Tibial nerve (tissue), 4 donors: ENCODE measurements at regions not wholly inside any gene's neighbourhood (a gene's known extent, or its start where the extent isn't known, plus 50 kb on each side); places are given as distances from the start of the nearest gene placed in this dataset.
"Not testable (repeated sequence)": the region's sequence is repeated elsewhere in the genome, so short reads cannot be mapped to it uniquely, and the experiment has no call there.

Source experiments
- DNase-seq, 2 donors: peaks; one replicate each; pipeline ENCODE4 v3.0.0-alpha.2; 2019; ENCODE audit warnings: low spot score in 2 of 2
- H3K27ac ChIP-seq, 4 donors: fragments of 200-600 bp; sonication (generic) in 3 of 4; one replicate each; pipeline ENCODE4 v1.5.1; 2017 to 2019; ENCODE audit warnings: mild to moderate bottlenecking in 1 of 4
- H3K27me3 ChIP-seq, 2 donors: fragments of 200-600 bp; sonication (generic) in 1 of 2; one replicate each; pipeline versions ENCODE4 v1.5.1 to v1.6.0; 2017 to 2019
- H3K36me3 ChIP-seq, 3 donors: fragments of 200-600 bp; sonication (generic); one replicate each; pipeline ENCODE4 v1.5.1; 2018 to 2019
- H3K4me1 ChIP-seq, 4 donors: fragments of 200-600 bp; sonication (generic) in 3 of 4; one replicate each; pipeline ENCODE4 v1.5.1; 2017 to 2019
- H3K4me3 ChIP-seq, 4 donors: fragments of 200-600 bp; sonication (generic) in 3 of 4; one replicate each; pipeline ENCODE4 v1.5.1; 2017 to 2019; ENCODE audit warnings: mild to moderate bottlenecking in 1 of 4, moderate library complexity in 1 of 4
- H3K9me3 ChIP-seq, 4 donors: fragments of 200-600 bp; sonication (generic) in 3 of 4; one replicate each; pipeline ENCODE4 v1.5.1; 2017 to 2019
- CTCF ChIP-seq, 5 experiments: fragments of 200-600 bp in 3 of 5; fragments of 450-650 bp in 2 of 5; sonication (generic) in 3 of 5; IDR thresholded peaks; one replicate each; pipeline ENCODE4 v1.5.1; 2016 to 2019; ENCODE audit warnings: antibody characterized with exemption in 5 of 5, mild to moderate bottlenecking in 3 of 5, moderate library complexity in 2 of 5
- EP300 ChIP-seq, 2 donors: sonication (generic); formaldehyde crosslinking; IDR thresholded peaks; one replicate each; pipeline ENCODE4 v1.6.1; 2017; ENCODE audit warnings: antibody characterized with exemption in 2 of 2, mild to moderate bottlenecking in 1 of 2
- POLR2A ChIP-seq, 2 donors: fragments of 450-650 bp; IDR thresholded peaks; one replicate each; pipeline ENCODE4 v1.6.1; 2017; ENCODE audit warnings: antibody characterized with exemption in 2 of 2, mild to moderate bottlenecking in 2 of 2, moderate library complexity in 2 of 2
- WGBS, 2 donors: methylation state at CpG; one replicate each; pipeline ENCODE4 v1.1.5; 2018; 5-methylcytosine and 5-hydroxymethylcytosine counted together

DNA sequence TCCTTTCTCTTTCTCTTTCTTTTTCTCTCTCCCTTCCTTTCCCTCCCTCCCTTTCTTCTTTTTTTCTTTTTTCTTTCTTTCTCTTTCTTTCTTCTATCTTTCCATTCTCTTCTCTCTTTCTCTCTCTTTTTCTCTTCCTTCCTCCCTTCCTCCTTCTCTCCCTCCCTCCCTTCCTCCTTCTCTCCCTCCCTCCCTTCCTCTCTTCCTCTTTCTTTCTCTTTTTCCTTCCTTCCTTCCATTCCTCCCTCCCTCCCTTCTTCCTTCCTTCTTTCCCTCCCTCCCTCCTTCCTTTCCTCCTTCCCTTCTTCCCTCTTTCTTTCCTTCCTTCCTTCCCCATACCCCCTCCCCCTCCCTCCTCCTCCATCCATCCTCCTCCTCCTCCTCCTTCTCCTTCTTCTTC, 243.3 kb upstream of the CTNND2 start:
- H3K4me1 ChIP-seq, result no peaks in the 10 kb centered on the region
- H3K4me3 ChIP-seq, result no peak overlapping the region
- no peak overlapping the region for H3K27ac ChIP-seq
- DNase-seq, result no peak
- no peak for TF ChIP-seq EP300 (IDR thresholded peaks at IDR 0.05)
- TF ChIP-seq CTCF (IDR thresholded peaks at IDR 0.05), result no peak
- no peak for TF ChIP-seq POLR2A (IDR thresholded peaks at IDR 0.05)
- no peaks in the 10 kb centered on the region for H3K36me3 ChIP-seq
- peaks cover 0 to 14% (median 0%) of the 10 kb centered on the region in 4 donors for H3K9me3 ChIP-seq
- no peaks in the 10 kb centered on the region for H3K27me3 ChIP-seq

- no peaks in the 10 kb centered on the region for H3K27me3 ChIP-seq
- no peak for TF ChIP-seq CTCF (IDR thresholded peaks at IDR 0.05)
- no peak for TF ChIP-seq EP300 (IDR thresholded peaks at IDR 0.05)
- no peak for TF ChIP-seq POLR2A (IDR thresholded peaks at IDR 0.05)
- no peaks in the 10 kb centered on the region for H3K9me3 ChIP-seq
- H3K4me3 ChIP-seq, result no peak overlapping the region
- no peak overlapping the region for H3K27ac ChIP-seq
- H3K36me3 ChIP-seq, result no peaks in the 10 kb centered on the region
- no peaks in the 10 kb centered on the region for H3K4me1 ChIP-seq
- no peak for DNase-seq
- 41 to 42% methylated on average over 2 of the region's 2 CpGs for WGBS, 2 donors
These were observed 237.2 kb upstream of the CTNND2 start for GRCh38 chr5:12141496-12141895.

DNA sequence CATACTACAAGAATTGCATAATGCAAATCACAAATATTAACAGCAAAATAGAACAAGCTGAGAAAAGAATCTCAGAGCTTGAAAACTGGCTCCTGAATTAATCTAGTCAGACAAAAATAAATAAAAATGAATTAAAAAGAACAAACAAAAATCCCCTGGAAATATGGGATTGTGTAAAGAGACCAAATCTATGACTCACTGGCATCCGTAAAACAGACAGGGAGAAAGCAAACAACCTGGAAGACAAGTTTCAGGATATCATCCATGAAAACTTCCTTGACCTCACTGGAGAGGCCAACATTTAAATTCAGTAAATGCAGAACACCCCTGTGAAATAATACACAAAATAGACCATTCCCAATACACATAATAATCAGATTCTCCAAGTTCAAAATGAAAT, 229.3 kb upstream of the CTNND2 start:
- no peak for DNase-seq
- 0 to 50% methylated on average over 1 of the region's 1 CpG for WGBS, 2 donors
- no peak for TF ChIP-seq CTCF (IDR thresholded peaks at IDR 0.05)
- no peak for TF ChIP-seq EP300 (IDR thresholded peaks at IDR 0.05)
- no peak for TF ChIP-seq POLR2A (IDR thresholded peaks at IDR 0.05)
- peaks cover 0 to 24% (median 0%) of the 10 kb centered on the region in 4 donors for H3K9me3 ChIP-seq
- H3K4me3 ChIP-seq, result no peak overlapping the region
- no peaks in the 10 kb centered on the region for H3K27me3 ChIP-seq
- no peaks in the 10 kb centered on the region for H3K36me3 ChIP-seq
- no peaks in the 10 kb centered on the region for H3K4me1 ChIP-seq
- no peak overlapping the region for H3K27ac ChIP-seq

DNA sequence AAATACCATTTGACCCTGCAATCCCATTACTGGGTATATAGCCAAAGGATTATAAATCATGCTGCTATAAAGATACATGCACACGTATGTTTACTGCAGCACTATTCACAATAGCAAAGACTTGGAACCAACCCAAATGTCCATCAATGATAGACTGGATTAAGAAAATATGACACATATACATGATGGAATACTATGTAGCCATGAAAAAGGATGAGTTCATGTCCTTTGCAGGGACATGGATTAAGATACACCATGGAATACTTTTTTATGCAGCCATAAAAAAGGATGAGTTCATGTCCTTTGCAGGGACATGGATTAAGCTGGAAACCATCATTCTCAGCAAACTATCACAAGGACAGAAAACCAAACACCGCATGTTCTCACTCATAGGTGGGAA, 226.8 kb upstream of the CTNND2 start:
- WGBS, 2 donors, result 87 to 100% methylated on average over 2 of the region's 2 CpGs

DNA sequence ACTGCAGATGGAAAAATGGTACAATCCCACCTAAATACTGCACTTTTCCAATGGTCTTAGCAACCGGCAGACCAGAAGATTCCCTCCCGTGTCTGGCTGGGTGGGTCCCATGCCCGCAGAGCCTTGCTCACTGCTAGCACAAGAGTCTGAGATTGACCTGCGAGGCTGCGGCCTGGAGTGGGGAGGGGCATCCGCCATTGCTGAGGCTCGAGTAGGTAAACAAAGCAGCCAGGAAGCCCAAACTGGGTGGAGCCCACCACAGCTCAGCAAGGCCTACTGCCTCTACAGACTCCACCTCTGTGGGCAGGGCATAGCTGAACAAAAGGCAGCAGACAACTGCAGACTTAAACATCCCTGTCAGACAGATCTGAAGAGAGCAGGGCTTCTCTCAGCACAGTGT, 221.6 kb upstream of the CTNND2 start:
- 87 to 96% methylated on average over 4 to 7 of the region's 7 CpGs for WGBS, 2 donors
- Histone ChIP-seq H3K36me3 (no peaks in the 10 kb centered on the region), H3K27me3 (no peaks in the 10 kb centered on the region), H3K4me1 (no peaks in the 10 kb centered on the region), H3K4me3 (no peak overlapping the region), H3K27ac (no peak overlapping the region), H3K9me3 (peaks cover 0 to 9% (median 0%) of the 10 kb centered on the region in 4 donors)
- TF ChIP-seq CTCF (IDR thresholded peaks at IDR 0.05) (no peak), POLR2A (IDR thresholded peaks at IDR 0.05) (no peak), EP300 (IDR thresholded peaks at IDR 0.05) (no peak)
- DNase-seq, result no peak

More for the DNA sequence above, 226.8 kb upstream of the CTNND2 start:
- not testable (repeated sequence) for H3K4me3 ChIP-seq, H3K36me3 ChIP-seq, H3K4me1 ChIP-seq, H3K27me3 ChIP-seq, DNase-seq, H3K27ac ChIP-seq
- peaks cover 0 to 33% (median 0%) of the 10 kb centered on the region in 4 donors for H3K9me3 ChIP-seq

- no peak for TF ChIP-seq EP300 (IDR thresholded peaks at IDR 0.05)
- TF ChIP-seq POLR2A (IDR thresholded peaks at IDR 0.05), result no peak
- TF ChIP-seq CTCF (IDR thresholded peaks at IDR 0.05), result no peak
- DNase-seq, result no peak
- H3K36me3 ChIP-seq, result no peaks in the 10 kb centered on the region
- no peaks in the 10 kb centered on the region for H3K9me3 ChIP-seq
- WGBS, 2 donors, result 57 to 60% methylated on average over 3 of the region's 3 CpGs
- H3K4me1 ChIP-seq, result no peaks in the 10 kb centered on the region
- H3K4me3 ChIP-seq, result no peak overlapping the region
- H3K27ac ChIP-seq, result no peak overlapping the region
- H3K27me3 ChIP-seq, result no peaks in the 10 kb centered on the region
These were observed 215.4 kb upstream of the CTNND2 start for GRCh38 chr5:12119657-12120056.
